Erythroblast (primary cell): ENCODE measurements at regions not wholly inside any gene's neighbourhood (a gene's known extent, or its start where the extent isn't known, plus 50 kb on each side); places are given as distances from the start of the nearest gene placed in this dataset.

Experiments
- GATA1 ChIP-seq: IDR thresholded peaks from 2 replicates; pipeline ENCODE4 v1.6.1; 2011; ENCODE audit warnings: low read depth, mild to moderate bottlenecking, control low read depth, low read length, moderate library complexity
- POLR2A ChIP-seq: IDR thresholded peaks from 2 replicates; pipeline ENCODE4 v1.6.1; 2011; ENCODE audit warnings: mild to moderate bottlenecking, low read length

GRCh38 chr16:65760874-65761273 lies 605.6 kb upstream of the CDH5 start:
- TF ChIP-seq POLR2A (no peak), GATA1 (no peak)
